ENCODE measurements at regions not wholly inside any gene's neighbourhood (a gene's known extent, or its start where the extent isn't known, plus 50 kb on each side); places are given as distances from the start of the nearest gene placed in this dataset.

GRCh38 chr3:106542101-106542769 lies 673.4 kb upstream of the CBLB start:
- ATAC-seq (ENCODE audit: low FRiP score in 2 of 2), result no peak
- TF ChIP-seq CTCF (IDR thresholded peaks at IDR 0.05) (no peak), POLR2A (IDR thresholded peaks at IDR 0.05) (no peak), POLR2AphosphoS5 (IDR thresholded peaks at IDR 0.05) (no peak), EP300 (IDR thresholded peaks at IDR 0.05) (no peak)
- WGBS, 2 donors, result 65 to 69% methylated on average over 6 of the region's 6 CpGs

GRCh38 chr3:106552351-106553043 lies 683.7 kb upstream of the CBLB start:
- H3K4me1 ChIP-seq, result no peaks in the 10 kb centered on the region
- ATAC-seq (ENCODE audit: low FRiP score in 2 of 2) (no peak), DNase-seq (no peak)
- no peaks in the 10 kb centered on the region for H3K36me3 ChIP-seq
- TF ChIP-seq POLR2AphosphoS5 (IDR thresholded peaks at IDR 0.05), result no peak
- TF ChIP-seq CTCF (IDR thresholded peaks at IDR 0.05), result no peak
- no peak for TF ChIP-seq POLR2A (IDR thresholded peaks at IDR 0.05)
- no peak for TF ChIP-seq EP300 (IDR thresholded peaks at IDR 0.05)
- H3K9me3 ChIP-seq, result no peaks in the 10 kb centered on the region
- 92 to 98% methylated on average over 4 of the region's 4 CpGs for WGBS, 2 donors
- H3K27me3 ChIP-seq, result no peaks in the 10 kb centered on the region
- H3K27ac ChIP-seq, result no peak overlapping the region
- no peak overlapping the region for H3K4me3 ChIP-seq

More at GRCh38 chr3:106542101-106542769, 673.4 kb upstream of the CBLB start:
- DNase-seq, result no peak
- H3K4me3 ChIP-seq, result no peak overlapping the region
- peaks cover 0 to 5% (median 0%) of the 10 kb centered on the region in 4 donors for H3K9me3 ChIP-seq
- no peaks in the 10 kb centered on the region for H3K4me1 ChIP-seq
- H3K36me3 ChIP-seq, result no peaks in the 10 kb centered on the region
- H3K27me3 ChIP-seq, result no peaks in the 10 kb centered on the region
- H3K27ac ChIP-seq, result no peak overlapping the region

- TF ChIP-seq CTCF (IDR thresholded peaks at IDR 0.05) (no peak), POLR2AphosphoS5 (IDR thresholded peaks at IDR 0.05) (no peak), EP300 (IDR thresholded peaks at IDR 0.05) (no peak), POLR2A (IDR thresholded peaks at IDR 0.05) (no peak)
- no peaks in the 10 kb centered on the region for H3K9me3 ChIP-seq
- DNase-seq (no peak), ATAC-seq (ENCODE audit: low FRiP score in 2 of 2) (peak in 1 of 2 donors; percentile 83)
- no peaks in the 10 kb centered on the region for H3K27me3 ChIP-seq
- H3K4me1 ChIP-seq, result no peaks in the 10 kb centered on the region
- H3K4me3 ChIP-seq, result no peak overlapping the region
- no peaks in the 10 kb centered on the region for H3K36me3 ChIP-seq
- WGBS, 2 donors, result 80 to 89% methylated on average over 3 of the region's 3 CpGs
- no peak overlapping the region for H3K27ac ChIP-seq
Measured at GRCh38 chr3:106560451-106560966, 691.7 kb upstream of the CBLB start.

GRCh38 chr3:106566277-106566676 lies 697.5 kb upstream of the CBLB start:
- H3K4me1 ChIP-seq, result peaks cover 0 to 3% (median 0%) of the 10 kb centered on the region in 4 donors
- no peaks in the 10 kb centered on the region for H3K9me3 ChIP-seq
- no peak overlapping the region for H3K27ac ChIP-seq
- H3K27me3 ChIP-seq, result no peaks in the 10 kb centered on the region
- H3K4me3 ChIP-seq, result no peak overlapping the region
- 44 to 45% methylated on average over 4 of the region's 4 CpGs for WGBS, 2 donors
- ATAC-seq (ENCODE audit: low FRiP score in 2 of 2) (no peak), DNase-seq (no peak)
- TF ChIP-seq POLR2A (IDR thresholded peaks at IDR 0.05) (no peak), CTCF (IDR thresholded peaks at IDR 0.05) (no peak), EP300 (IDR thresholded peaks at IDR 0.05) (no peak), POLR2AphosphoS5 (IDR thresholded peaks at IDR 0.05) (no peak)
- H3K36me3 ChIP-seq, result no peaks in the 10 kb centered on the region

Measured in upper lobe of left lung (tissue), 6 donors.